GM20431 (cell line): ENCODE measurements at regions not wholly inside any gene's neighbourhood (a gene's known extent, or its start where the extent isn't known, plus 50 kb on each side); places are given as distances from the start of the nearest gene placed in this dataset.
"Not testable (repeated sequence)": the region's sequence is repeated elsewhere in the genome, so short reads cannot be mapped to it uniquely, and the experiment has no call there.

ENCODE experiments used
- in situ Hi-C: fragments of 300-500 bp; cut with MseI, MboI; formaldehyde crosslinking; loops from one replicate; pipeline ENCODE4 v1.15.0; 2020; ENCODE audit warnings: low sequenced_read_pairs; ENCODE audit not compliant: unreplicated experiment

GRCh38 chr11:116330439-116331185 lies 442.2 kb downstream of the BUD13 start:
- in situ Hi-C loops, result no loop called here

GRCh38 chr11:116329354-116330090 lies 443.3 kb downstream of the BUD13 start:
- in situ Hi-C loops, result no loop called here

GRCh38 chr11:116328851-116329250 lies 443.9 kb downstream of the BUD13 start:
- in situ Hi-C loops, result no loop called here

- in situ Hi-C loops, result no loop called here
Measured at GRCh38 chr11:116328391-116328790, 444.4 kb downstream of the BUD13 start.

- in situ Hi-C loops, result no loop called here
Measured at GRCh38 chr11:116326146-116326545, 446.6 kb downstream of the BUD13 start.

GRCh38 chr11:116325247-116325646 lies 447.5 kb downstream of the BUD13 start:
- in situ Hi-C loops, result no loop called here

GRCh38 chr11:116324077-116324476 lies 448.7 kb downstream of the BUD13 start:
- in situ Hi-C loops, result not testable (repeated sequence)

- in situ Hi-C loops, result no loop called here
Measured at GRCh38 chr11:116317212-116317611, 455.6 kb downstream of the BUD13 start.

GRCh38 chr11:116314006-116314405 lies 458.8 kb downstream of the BUD13 start:
- in situ Hi-C loops, result no loop called here

GRCh38 chr11:116312570-116313391 lies 460.0 kb downstream of the BUD13 start:
- in situ Hi-C loops, result no loop called here

GRCh38 chr11:116311206-116311605 lies 461.6 kb downstream of the BUD13 start:
- in situ Hi-C loops, result no loop called here

- in situ Hi-C loops, result no loop called here
Measured at GRCh38 chr11:116310698-116311097, 462.1 kb downstream of the BUD13 start.

- in situ Hi-C loops, result no loop called here
Measured at GRCh38 chr11:116310226-116310625, 462.6 kb downstream of the BUD13 start.

GRCh38 chr11:116309446-116309845 lies 463.3 kb downstream of the BUD13 start:
- in situ Hi-C loops, result no loop called here

GRCh38 chr11:116302756-116303155 lies 470.0 kb downstream of the BUD13 start:
- in situ Hi-C loops, result no loop called here

GRCh38 chr11:116301141-116301540 lies 471.6 kb downstream of the BUD13 start:
- in situ Hi-C loops, result no loop called here

- in situ Hi-C loops, result no loop called here
Measured at GRCh38 chr11:116300232-116300631, 472.6 kb downstream of the BUD13 start.

GRCh38 chr11:116294630-116295029 lies 478.2 kb downstream of the BUD13 start:
- in situ Hi-C loops, result no loop called here

- in situ Hi-C loops, result no loop called here
Measured at GRCh38 chr11:116287866-116288265, 484.9 kb downstream of the BUD13 start.

- in situ Hi-C loops, result no loop called here
Measured at GRCh38 chr11:116285026-116285425, 487.8 kb downstream of the BUD13 start.

GRCh38 chr11:116283300-116283699 lies 489.5 kb downstream of the BUD13 start:
- in situ Hi-C loops, result no loop called here
